Neural crest cell (in vitro differentiated cells): ENCODE measurements at regions not wholly inside any gene's neighbourhood (a gene's known extent, or its start where the extent isn't known, plus 50 kb on each side); places are given as distances from the start of the nearest gene placed in this dataset.

Experiments
- DNase-seq: peaks from one replicate; pipeline ENCODE4 v3.0.0; 2021; ENCODE audit warnings: low read depth, mixed read lengths, low spot score
- H3K27ac Mint-ChIP-seq: one replicate; pipeline ENCODE4 v1.8.0; 2021; ENCODE audit warnings: mild to moderate bottlenecking, mixed read lengths; ENCODE audit not compliant: unreplicated experiment
- H3K27me3 Mint-ChIP-seq: 2 replicates; pipeline ENCODE4 v1.8.0; 2021; ENCODE audit warnings: low read depth, mild to moderate bottlenecking, mixed read lengths
- H3K36me3 Mint-ChIP-seq: 2 replicates; pipeline ENCODE4 v1.8.0; 2021; ENCODE audit warnings: low read depth, mild to moderate bottlenecking, mixed read lengths
- H3K4me1 Mint-ChIP-seq: 2 replicates; pipeline ENCODE4 v1.8.0; 2021; ENCODE audit warnings: mixed read lengths
- H3K4me3 Mint-ChIP-seq: one replicate; pipeline ENCODE4 v1.8.0; 2021; ENCODE audit warnings: mild to moderate bottlenecking, mixed read lengths
- H3K9me3 Mint-ChIP-seq: 2 replicates; pipeline ENCODE4 v1.8.0; 2021; ENCODE audit warnings: mixed read lengths
- TF ChIP-seq, protein P1 (sequence below): fragments of 200-600 bp; sonication (generic); conservative IDR thresholded peaks from 2 replicates; pipeline ENCODE4 v1.5.0; 2021; ENCODE audit warnings: antibody characterized with exemption, mild to moderate bottlenecking

DNA sequence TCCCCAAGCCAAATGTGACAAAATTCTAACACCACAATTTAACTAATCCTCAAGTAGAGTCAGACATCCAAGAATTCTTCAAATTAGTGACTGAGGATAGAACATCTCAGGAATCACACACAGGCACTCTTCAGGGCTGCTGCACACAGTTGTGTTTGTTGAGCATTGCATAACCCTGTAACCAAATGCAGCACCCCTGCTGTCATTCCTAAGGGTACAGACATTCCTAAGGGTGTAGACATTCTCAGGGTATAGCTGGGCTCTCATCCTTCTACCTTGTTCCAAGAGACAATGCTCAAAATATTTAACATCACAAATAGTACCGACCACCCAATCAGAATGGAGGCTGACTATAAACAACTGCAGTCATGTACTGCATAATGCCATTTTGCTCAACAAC, 107.1 kb upstream of the UBE2E2 start:
- Mint-ChIP-seq H3K9me3 (peaks cover 3% of the 10 kb centered on the region), H3K27ac (no peak overlapping the region), H3K27me3 (no peaks in the 10 kb centered on the region), H3K4me1 (no peaks in the 10 kb centered on the region), H3K36me3 (peaks cover 4% of the 10 kb centered on the region), H3K4me3 (no peak overlapping the region)
- DNase-seq: no peak
- TF ChIP-seq, protein P1, sequence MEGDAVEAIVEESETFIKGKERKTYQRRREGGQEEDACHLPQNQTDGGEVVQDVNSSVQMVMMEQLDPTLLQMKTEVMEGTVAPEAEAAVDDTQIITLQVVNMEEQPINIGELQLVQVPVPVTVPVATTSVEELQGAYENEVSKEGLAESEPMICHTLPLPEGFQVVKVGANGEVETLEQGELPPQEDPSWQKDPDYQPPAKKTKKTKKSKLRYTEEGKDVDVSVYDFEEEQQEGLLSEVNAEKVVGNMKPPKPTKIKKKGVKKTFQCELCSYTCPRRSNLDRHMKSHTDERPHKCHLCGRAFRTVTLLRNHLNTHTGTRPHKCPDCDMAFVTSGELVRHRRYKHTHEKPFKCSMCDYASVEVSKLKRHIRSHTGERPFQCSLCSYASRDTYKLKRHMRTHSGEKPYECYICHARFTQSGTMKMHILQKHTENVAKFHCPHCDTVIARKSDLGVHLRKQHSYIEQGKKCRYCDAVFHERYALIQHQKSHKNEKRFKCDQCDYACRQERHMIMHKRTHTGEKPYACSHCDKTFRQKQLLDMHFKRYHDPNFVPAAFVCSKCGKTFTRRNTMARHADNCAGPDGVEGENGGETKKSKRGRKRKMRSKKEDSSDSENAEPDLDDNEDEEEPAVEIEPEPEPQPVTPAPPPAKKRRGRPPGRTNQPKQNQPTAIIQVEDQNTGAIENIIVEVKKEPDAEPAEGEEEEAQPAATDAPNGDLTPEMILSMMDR: no peak

DNA sequence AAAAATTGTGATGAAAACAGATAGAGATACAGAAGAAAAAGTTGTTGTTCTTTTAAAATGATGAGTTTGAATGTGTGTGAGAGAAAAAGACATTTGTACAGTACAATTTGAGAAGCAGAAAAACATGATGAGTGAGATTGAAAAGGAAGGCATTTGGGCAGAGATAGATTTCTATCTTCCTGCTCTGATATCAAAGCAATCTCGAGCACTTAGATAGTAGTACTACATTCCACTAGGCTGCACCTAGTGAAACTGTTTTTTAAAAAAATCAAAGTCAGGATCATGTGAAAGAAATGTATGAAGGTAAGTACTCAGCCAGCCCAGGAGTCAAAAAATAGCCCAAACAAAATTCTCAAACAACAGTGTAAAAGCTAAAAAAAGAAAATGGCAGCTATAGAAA, 104.1 kb upstream of the UBE2E2 start:
- Mint-ChIP-seq H3K4me3 (no peak overlapping the region), H3K27me3 (no peaks in the 10 kb centered on the region), H3K36me3 (peaks cover 4% of the 10 kb centered on the region), H3K4me1 (no peaks in the 10 kb centered on the region), H3K27ac (no peak overlapping the region), H3K9me3 (no peaks in the 10 kb centered on the region)
- DNase-seq: no peak
- TF ChIP-seq, protein P1: no peak

DNA sequence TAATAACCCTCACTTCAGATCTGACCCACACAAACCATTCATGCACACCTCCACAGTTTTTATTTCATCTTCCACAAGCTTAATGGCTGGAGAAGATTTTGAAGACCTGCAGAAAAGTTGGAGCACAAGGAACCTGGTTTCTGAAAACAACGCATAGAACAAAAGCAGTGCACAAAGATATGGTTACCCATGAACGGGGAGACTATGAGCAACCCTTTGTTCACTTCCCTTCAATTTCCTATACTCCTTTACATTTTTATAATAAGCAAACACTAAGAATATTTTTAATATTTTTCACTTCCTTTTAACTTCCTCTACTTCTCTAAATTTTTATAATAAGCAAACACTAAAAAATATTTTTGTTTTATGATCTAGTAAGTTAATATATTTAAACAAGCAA, 103.5 kb upstream of the UBE2E2 start:
- Mint-ChIP-seq H3K27ac (no peak overlapping the region), H3K27me3 (no peaks in the 10 kb centered on the region), H3K4me1 (no peaks in the 10 kb centered on the region), H3K9me3 (no peaks in the 10 kb centered on the region), H3K4me3 (no peak overlapping the region), H3K36me3 (peaks cover 4% of the 10 kb centered on the region)
- TF ChIP-seq, protein P1: no peak
- DNase-seq: no peak

DNA sequence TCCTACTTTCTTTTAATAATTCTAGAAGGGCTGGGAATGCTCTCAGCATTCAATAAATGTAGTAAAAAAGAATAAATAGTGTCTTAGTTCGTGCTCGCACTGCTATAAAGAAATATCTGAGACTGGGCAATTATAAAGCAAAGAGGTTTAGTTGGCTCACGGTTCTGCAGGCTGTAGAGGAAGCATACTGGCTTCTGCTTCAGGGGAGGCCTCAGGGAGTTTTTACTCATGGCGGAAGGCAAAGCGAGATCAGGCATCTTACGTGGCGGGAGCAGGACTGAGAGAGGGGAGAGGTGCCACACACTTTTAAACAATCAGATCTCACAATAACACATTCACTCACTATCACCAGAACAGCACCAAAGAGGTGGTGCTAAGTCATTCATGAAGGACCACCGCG, 103.0 kb upstream of the UBE2E2 start:
- Mint-ChIP-seq H3K4me3 (no peak overlapping the region), H3K4me1 (no peaks in the 10 kb centered on the region), H3K27me3 (no peaks in the 10 kb centered on the region), H3K27ac (no peak overlapping the region), H3K36me3 (peaks cover 4% of the 10 kb centered on the region), H3K9me3 (no peaks in the 10 kb centered on the region)
- DNase-seq: no peak
- TF ChIP-seq, protein P1: no peak

DNA sequence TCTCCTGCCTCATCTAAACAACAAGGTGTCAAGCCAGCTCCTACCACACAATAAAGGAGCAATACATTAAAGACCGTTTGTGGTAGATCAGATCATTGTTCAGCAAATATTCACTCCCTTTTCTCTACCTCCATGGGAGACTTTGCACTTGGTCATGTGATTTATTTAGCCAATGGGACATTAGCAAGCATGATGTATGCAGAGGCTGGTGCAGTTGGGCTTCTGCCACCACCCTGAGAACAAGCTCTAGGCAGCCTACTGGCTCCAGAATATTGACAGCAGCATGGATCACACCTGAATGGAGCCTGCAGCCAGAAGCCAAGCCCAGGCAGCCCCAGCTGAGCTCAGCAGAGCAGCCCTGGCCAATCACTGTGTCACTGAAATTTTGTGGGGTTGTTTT, 99.4 kb upstream of the UBE2E2 start:
- no peak overlapping the region for H3K4me3 Mint-ChIP-seq
- H3K9me3 Mint-ChIP-seq: no peaks in the 10 kb centered on the region
- H3K4me1 Mint-ChIP-seq: no peaks in the 10 kb centered on the region
- DNase-seq: no peak
- peaks cover 4% of the 10 kb centered on the region for H3K36me3 Mint-ChIP-seq
- no peaks in the 10 kb centered on the region for H3K27me3 Mint-ChIP-seq
- TF ChIP-seq, protein P1: no peak
- H3K27ac Mint-ChIP-seq: no peak overlapping the region

DNA sequence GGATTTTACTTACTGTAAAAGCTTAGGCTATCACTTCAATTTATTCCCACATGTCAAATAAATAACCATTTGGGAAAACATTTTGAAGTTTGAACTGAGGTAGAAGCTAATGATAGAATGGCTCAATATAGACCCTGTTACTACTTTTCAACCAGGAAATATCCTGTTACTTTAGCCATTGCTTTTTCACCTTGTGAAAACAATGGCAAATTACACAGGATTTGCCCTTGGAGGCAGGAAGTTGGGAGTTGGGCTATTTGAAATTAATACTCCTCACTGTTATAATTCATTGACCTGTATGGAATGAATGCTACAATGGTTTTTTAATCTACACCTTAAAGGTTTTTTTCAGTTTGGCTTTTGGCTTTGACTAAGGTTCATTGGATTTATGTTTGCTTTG, 98.1 kb upstream of the UBE2E2 start:
- H3K4me1 Mint-ChIP-seq: no peaks in the 10 kb centered on the region
- no peak overlapping the region for H3K27ac Mint-ChIP-seq

More for the DNA sequence above, 98.1 kb upstream of the UBE2E2 start:
- TF ChIP-seq, protein P1: no peak
- no peak for DNase-seq
- Mint-ChIP-seq H3K9me3 (no peaks in the 10 kb centered on the region), H3K4me3 (no peak overlapping the region), H3K36me3 (peaks cover 3% of the 10 kb centered on the region), H3K27me3 (no peaks in the 10 kb centered on the region)
